Transverse colon (tissue), 4 donors: ENCODE measurements at regions not wholly inside any gene's neighbourhood (a gene's known extent, or its start where the extent isn't known, plus 50 kb on each side); places are given as distances from the start of the nearest gene placed in this dataset.

Experiments used
- EP300 ChIP-seq: sonication (generic); formaldehyde crosslinking; IDR thresholded peaks from one replicate; pipeline ENCODE4 v1.6.1; 2017; ENCODE audit warnings: antibody characterized with exemption, low read depth
- POLR2A ChIP-seq: fragments of 450-650 bp; IDR thresholded peaks from one replicate; pipeline ENCODE4 v1.6.1; 2016; ENCODE audit warnings: antibody characterized with exemption, mild to moderate bottlenecking, moderate library complexity
- POLR2AphosphoS5 ChIP-seq, 3 donors: sonication (generic); formaldehyde crosslinking; IDR thresholded peaks; one replicate each; pipeline ENCODE4 v1.6.1; 2016; ENCODE audit warnings: antibody characterized with exemption in 3 of 3
- TF ChIP-seq, protein P1 (sequence below), 5 experiments: fragments of 200-600 bp in 3 of 5; fragments of 450-650 bp in 2 of 5; sonication (generic) in 3 of 5; IDR thresholded peaks; 1 replicate in 2 of 5; 2 replicates in 3 of 5; pipeline ENCODE4 v1.5.1; 2016 to 2017; ENCODE audit warnings: antibody characterized with exemption in 5 of 5, inconsistent platforms in 3 of 5, mild to moderate bottlenecking in 2 of 5, moderate library complexity in 1 of 5

DNA sequence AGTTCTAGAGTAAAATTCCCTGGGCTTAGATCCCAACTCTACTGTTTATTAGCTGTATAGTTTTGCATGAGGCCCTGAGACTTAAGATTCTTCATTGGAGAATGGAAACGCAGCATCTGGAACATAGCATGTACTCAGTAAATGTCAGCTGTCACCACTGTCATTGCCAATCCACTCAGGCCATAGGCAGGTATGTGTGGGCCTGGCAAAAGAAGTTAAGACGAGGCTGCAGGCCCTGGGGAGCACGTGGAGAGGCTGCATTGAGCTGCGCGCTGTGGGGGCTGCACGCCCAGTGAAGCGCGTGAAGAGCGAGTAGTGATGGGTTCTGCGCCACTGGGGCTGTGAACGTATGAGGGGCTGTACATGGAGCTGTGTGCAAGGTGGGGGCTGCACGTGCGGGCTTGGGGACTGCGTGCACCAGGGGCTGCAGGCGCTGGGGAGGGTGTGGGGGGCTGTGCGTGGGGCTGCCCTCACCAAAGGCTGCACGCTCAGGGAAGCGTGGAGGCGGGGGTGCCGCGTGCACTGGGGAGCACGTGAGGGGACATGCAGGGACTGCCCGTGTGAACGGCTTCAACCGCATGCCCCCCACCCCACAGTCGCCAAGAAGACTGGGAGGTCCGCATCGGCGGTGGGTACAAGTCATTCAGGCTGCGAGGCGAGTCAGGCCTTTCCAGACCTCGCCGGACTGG is 85.5 kb downstream of the PRR15 start:
- TF ChIP-seq POLR2A (no peak), EP300 (no peak), POLR2AphosphoS5 (IDR thresholded peaks at IDR 0.05) (no peak)
- TF ChIP-seq, protein P1, sequence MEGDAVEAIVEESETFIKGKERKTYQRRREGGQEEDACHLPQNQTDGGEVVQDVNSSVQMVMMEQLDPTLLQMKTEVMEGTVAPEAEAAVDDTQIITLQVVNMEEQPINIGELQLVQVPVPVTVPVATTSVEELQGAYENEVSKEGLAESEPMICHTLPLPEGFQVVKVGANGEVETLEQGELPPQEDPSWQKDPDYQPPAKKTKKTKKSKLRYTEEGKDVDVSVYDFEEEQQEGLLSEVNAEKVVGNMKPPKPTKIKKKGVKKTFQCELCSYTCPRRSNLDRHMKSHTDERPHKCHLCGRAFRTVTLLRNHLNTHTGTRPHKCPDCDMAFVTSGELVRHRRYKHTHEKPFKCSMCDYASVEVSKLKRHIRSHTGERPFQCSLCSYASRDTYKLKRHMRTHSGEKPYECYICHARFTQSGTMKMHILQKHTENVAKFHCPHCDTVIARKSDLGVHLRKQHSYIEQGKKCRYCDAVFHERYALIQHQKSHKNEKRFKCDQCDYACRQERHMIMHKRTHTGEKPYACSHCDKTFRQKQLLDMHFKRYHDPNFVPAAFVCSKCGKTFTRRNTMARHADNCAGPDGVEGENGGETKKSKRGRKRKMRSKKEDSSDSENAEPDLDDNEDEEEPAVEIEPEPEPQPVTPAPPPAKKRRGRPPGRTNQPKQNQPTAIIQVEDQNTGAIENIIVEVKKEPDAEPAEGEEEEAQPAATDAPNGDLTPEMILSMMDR (IDR thresholded peaks at IDR 0.05) = no peak
